Adrenal gland (tissue), 9 donors: ENCODE measurements at regions not wholly inside any gene's neighbourhood (a gene's known extent, or its start where the extent isn't known, plus 50 kb on each side); places are given as distances from the start of the nearest gene placed in this dataset.

ENCODE experiments used
- DNase-seq, 7 donors: peaks; one replicate each; pipeline ENCODE4 v3.0.0-alpha.2; 2019 to 2020
- H3K27ac ChIP-seq, 5 donors: fragments of 200-600 bp; sonication (generic) in 4 of 5; 1 replicate in 3 of 5; 2 replicates in 2 of 5; pipeline versions ENCODE4 v1.5.1 to v1.8.0; 2016 to 2020; ENCODE audit warnings: mild to moderate bottlenecking in 1 of 5
- H3K27me3 ChIP-seq: fragments of 200-600 bp; 2 replicates; pipeline ENCODE4 v1.8.0; 2021
- H3K36me3 ChIP-seq, 2 donors: fragments of 200-600 bp; replicated peaks in 1 of 2; 1 replicate in 1 of 2; 2 replicates in 1 of 2; pipeline versions ENCODE4 v1.5.1 to v1.8.0; 2018 to 2022
- H3K4me1 ChIP-seq, 2 donors: fragments of 200-600 bp; replicated peaks in 1 of 2; 1 replicate in 1 of 2; 2 replicates in 1 of 2; pipeline versions ENCODE4 v1.5.1 to v1.8.0; 2018 to 2021
- H3K4me3 ChIP-seq, 4 donors: fragments of 200-600 bp; sonication (generic) in 3 of 4; one replicate each; pipeline ENCODE4 v1.5.1; 2016 to 2018
- H3K9me3 ChIP-seq, 3 donors: fragments of 200-600 bp; sonication (generic) in 1 of 3; replicated peaks in 1 of 3; 1 replicate in 2 of 3; 2 replicates in 1 of 3; pipeline versions ENCODE4 v1.5.1 to v1.8.0; 2016 to 2021
- CTCF ChIP-seq, 6 experiments: fragments of 450-650 bp in 4 of 6; fragments of 200-600 bp in 2 of 6; sonication (generic) in 1 of 6; IDR thresholded peaks; 1 replicate in 5 of 6; 2 replicates in 1 of 6; pipeline versions ENCODE4 v1.5.1 to v1.8.0; 2016 to 2021; ENCODE audit warnings: antibody characterized with exemption in 6 of 6, mild to moderate bottlenecking in 2 of 6, moderate library complexity in 1 of 6
- POLR2A ChIP-seq, 2 donors: fragments of 450-650 bp; IDR thresholded peaks; one replicate each; pipeline ENCODE4 v1.6.1; 2017; ENCODE audit warnings: antibody characterized with exemption in 2 of 2, mild to moderate bottlenecking in 2 of 2, moderate library complexity in 1 of 2
- WGBS, 4 donors: extraction: QIAGEN DNeasy Blood & Tissue Kit in 2 of 4; methylation state at CpG; one replicate each; pipeline versions ENCODE4 v1.1.5 to v1.1.7; 2013 to 2017; 5-methylcytosine and 5-hydroxymethylcytosine counted together
- intact Hi-C, 2 donors: fragments of 100-400 bp; cut with DNase I; formaldehyde crosslinking; loops; one replicate each; pipeline versions ENCODE4 v1.14.1 to v1.15.0; 2022 to 2023
- donor health status: healthy with polysubstance abuse.
- donor health status: Bipolar disorder and iron deficiency.
- donor health status: DM: yes; HTN: yes; CAD: no.
- donor health status: DM: no; HTN: no; CAD: no.
- donor health status: DM: no; HTN: no; CAD: no.

- TF ChIP-seq POLR2A (IDR thresholded peaks at IDR 0.05) (no peak), CTCF (IDR thresholded peaks at IDR 0.05) (no peak)
- WGBS, 4 donors: 40 to 65% (median 46%) methylated on average over 3 of the region's 3 CpGs
- intact Hi-C loops: no loop called here
- Histone ChIP-seq H3K27ac (no peak overlapping the region), H3K4me1 (no peaks in the 10 kb centered on the region), H3K9me3 (no peaks in the 10 kb centered on the region), H3K36me3 (no peaks in the 10 kb centered on the region), H3K4me3 (no peak overlapping the region), H3K27me3 (no peaks in the 10 kb centered on the region)
- DNase-seq: no peak
These were observed 367.3 kb upstream of the KITLG start for GRCh38 chr12:88947486-88948043.

GRCh38 chr12:88946372-88946997 lies 366.2 kb upstream of the KITLG start:
- H3K36me3 ChIP-seq: no peaks in the 10 kb centered on the region
- TF ChIP-seq POLR2A (IDR thresholded peaks at IDR 0.05) (no peak), CTCF (IDR thresholded peaks at IDR 0.05) (no peak)
- H3K4me1 ChIP-seq: no peaks in the 10 kb centered on the region
- WGBS, 4 donors: 48 to 66% (median 55%) methylated on average over 5 of the region's 5 CpGs
- no peaks in the 10 kb centered on the region for H3K27me3 ChIP-seq
- no peak overlapping the region for H3K27ac ChIP-seq
- H3K9me3 ChIP-seq: no peaks in the 10 kb centered on the region
- intact Hi-C loops: no loop called here
- H3K4me3 ChIP-seq: no peak overlapping the region
- peak in 1 of 7 donors; percentile 57 for DNase-seq

GRCh38 chr12:88945051-88945732 lies 364.9 kb upstream of the KITLG start:
- Histone ChIP-seq H3K4me1 (no peaks in the 10 kb centered on the region), H3K27ac (no peak overlapping the region), H3K9me3 (no peaks in the 10 kb centered on the region), H3K36me3 (no peaks in the 10 kb centered on the region), H3K27me3 (no peaks in the 10 kb centered on the region), H3K4me3 (no peak overlapping the region)
- no peak for DNase-seq
- intact Hi-C loops: no loop called here
- WGBS, 4 donors: 75 to 90% (median 83%) methylated on average over 3 of the region's 3 CpGs
- TF ChIP-seq CTCF (IDR thresholded peaks at IDR 0.05) (no peak), POLR2A (IDR thresholded peaks at IDR 0.05) (no peak)

GRCh38 chr12:88944397-88944796 lies 364.1 kb upstream of the KITLG start:
- DNase-seq: no peak
- Histone ChIP-seq H3K27me3 (no peaks in the 10 kb centered on the region), H3K4me3 (no peak overlapping the region), H3K4me1 (no peaks in the 10 kb centered on the region), H3K27ac (no peak overlapping the region), H3K9me3 (no peaks in the 10 kb centered on the region), H3K36me3 (no peaks in the 10 kb centered on the region)
- intact Hi-C loops: no loop called here
- 54 to 76% (median 67%) methylated on average over 3 of the region's 3 CpGs for WGBS, 4 donors
- TF ChIP-seq CTCF (IDR thresholded peaks at IDR 0.05): no peak
- no peak for TF ChIP-seq POLR2A (IDR thresholded peaks at IDR 0.05)
